ENCODE measurements at regions not wholly inside any gene's neighbourhood (a gene's known extent, or its start where the extent isn't known, plus 50 kb on each side); places are given as distances from the start of the nearest gene placed in this dataset.
"Not testable (repeated sequence)": the region's sequence is repeated elsewhere in the genome, so short reads cannot be mapped to it uniquely, and the experiment has no call there.

DNA sequence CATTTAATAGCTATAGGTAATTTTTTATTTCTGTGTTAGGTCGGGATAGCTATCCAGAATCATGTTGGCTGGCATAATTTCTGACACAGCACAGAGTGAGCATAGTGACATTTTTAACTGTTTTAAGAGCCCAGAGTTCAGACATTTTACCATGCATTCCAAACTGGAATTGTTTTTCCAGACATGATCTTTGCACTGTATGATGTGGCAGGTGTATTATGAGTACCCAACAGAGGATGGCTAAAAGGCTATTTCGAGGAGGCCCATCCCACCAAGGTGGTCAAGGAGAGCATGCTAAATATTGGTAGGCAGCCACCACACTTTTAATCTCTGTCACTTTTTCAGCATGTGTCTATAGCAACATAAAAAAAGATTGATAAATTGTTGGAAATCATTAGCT lies 137.3 kb upstream of the ST6GALNAC5 start:
- DNase-seq (ENCODE audit: low read depth, low spot score) (no peak), FAIRE-seq (no peak)
- H3K9ac ChIP-seq (replicated peaks; ENCODE audit: extremely low read depth, insufficient read depth, low read length): no peak overlapping the region
- TF ChIP-seq JUN (IDR thresholded peaks at IDR 0.05; ENCODE audit: borderline replicate concordance, insufficient read depth, insufficient read length, low read depth) (no peak), MYC (IDR thresholded peaks at IDR 0.05; ENCODE audit: low read depth, low read length) (no peak), MAX (IDR thresholded peaks at IDR 0.05; ENCODE audit: insufficient read depth, insufficient read length) (no peak), GATA2 (IDR thresholded peaks at IDR 0.05; ENCODE audit: insufficient read depth, insufficient read length, low read depth, low read length) (no peak), FOS (IDR thresholded peaks at IDR 0.05; ENCODE audit: borderline replicate concordance, insufficient read depth, low read length) (no peak)
- TF ChIP-seq, protein P1, sequence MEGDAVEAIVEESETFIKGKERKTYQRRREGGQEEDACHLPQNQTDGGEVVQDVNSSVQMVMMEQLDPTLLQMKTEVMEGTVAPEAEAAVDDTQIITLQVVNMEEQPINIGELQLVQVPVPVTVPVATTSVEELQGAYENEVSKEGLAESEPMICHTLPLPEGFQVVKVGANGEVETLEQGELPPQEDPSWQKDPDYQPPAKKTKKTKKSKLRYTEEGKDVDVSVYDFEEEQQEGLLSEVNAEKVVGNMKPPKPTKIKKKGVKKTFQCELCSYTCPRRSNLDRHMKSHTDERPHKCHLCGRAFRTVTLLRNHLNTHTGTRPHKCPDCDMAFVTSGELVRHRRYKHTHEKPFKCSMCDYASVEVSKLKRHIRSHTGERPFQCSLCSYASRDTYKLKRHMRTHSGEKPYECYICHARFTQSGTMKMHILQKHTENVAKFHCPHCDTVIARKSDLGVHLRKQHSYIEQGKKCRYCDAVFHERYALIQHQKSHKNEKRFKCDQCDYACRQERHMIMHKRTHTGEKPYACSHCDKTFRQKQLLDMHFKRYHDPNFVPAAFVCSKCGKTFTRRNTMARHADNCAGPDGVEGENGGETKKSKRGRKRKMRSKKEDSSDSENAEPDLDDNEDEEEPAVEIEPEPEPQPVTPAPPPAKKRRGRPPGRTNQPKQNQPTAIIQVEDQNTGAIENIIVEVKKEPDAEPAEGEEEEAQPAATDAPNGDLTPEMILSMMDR (IDR thresholded peaks at IDR 0.05; ENCODE audit: extremely low read depth in 1 of 2, insufficient read depth in 1 of 2, low read depth in 1 of 2, low read length in 2 of 2): no peak
- no peaks in the 10 kb centered on the region for H3K27me3 ChIP-seq (ENCODE audit: control insufficient read depth in 2 of 2, insufficient read depth in 2 of 2, low read length in 2 of 2)
- H3K9me1 ChIP-seq (replicated peaks; ENCODE audit: control insufficient read depth, extremely low read depth, insufficient read depth, low read length): no peaks in the 10 kb centered on the region
- no peaks in the 10 kb centered on the region for H4K20me1 ChIP-seq (replicated peaks; ENCODE audit: control insufficient read depth, extremely low read depth, insufficient read depth, low read length)
- no peaks in the 10 kb centered on the region for H3K4me1 ChIP-seq (ENCODE audit: control insufficient read depth, extremely low read depth, insufficient read depth, low read length)
- no peak overlapping the region for H3K4me2 ChIP-seq (ENCODE audit: insufficient read depth, low read length)
- ChIA-PET POLR2A (no interaction called here), CTCF (no interaction called here)
- H3K9me3 ChIP-seq (replicated peaks; ENCODE audit: control insufficient read depth, insufficient read depth, low read length): no peaks in the 10 kb centered on the region
- intact Hi-C loops (cut with micrococcal nuclease): no loop called here
- H2AFZ ChIP-seq (ENCODE audit: low read depth, low read length): no peak overlapping the region
- BruUV-seq (replicated peaks): no TSS peak
- no peaks in the 10 kb centered on the region for H3K79me2 ChIP-seq (ENCODE audit: control insufficient read depth, insufficient read depth, low read length)
- H3K36me3 ChIP-seq (ENCODE audit: control insufficient read depth in 2 of 2, extremely low read depth in 1 of 2, insufficient read depth in 2 of 2, low read length in 2 of 2): no peaks in the 10 kb centered on the region
- dilution Hi-C loops (cut with MboI; ENCODE audit: extremely low pct_ligation_motif_present, low sequenced_read_pairs): no loop called here
- no peak overlapping the region for H3K4me3 ChIP-seq (replicated peaks in 1 of 3; ENCODE audit: insufficient read depth in 1 of 3, low read depth in 1 of 3, low read length in 3 of 3)
- no peak overlapping the region for H3K27ac ChIP-seq (ENCODE audit: insufficient read depth, low read depth, low read length)

DNA sequence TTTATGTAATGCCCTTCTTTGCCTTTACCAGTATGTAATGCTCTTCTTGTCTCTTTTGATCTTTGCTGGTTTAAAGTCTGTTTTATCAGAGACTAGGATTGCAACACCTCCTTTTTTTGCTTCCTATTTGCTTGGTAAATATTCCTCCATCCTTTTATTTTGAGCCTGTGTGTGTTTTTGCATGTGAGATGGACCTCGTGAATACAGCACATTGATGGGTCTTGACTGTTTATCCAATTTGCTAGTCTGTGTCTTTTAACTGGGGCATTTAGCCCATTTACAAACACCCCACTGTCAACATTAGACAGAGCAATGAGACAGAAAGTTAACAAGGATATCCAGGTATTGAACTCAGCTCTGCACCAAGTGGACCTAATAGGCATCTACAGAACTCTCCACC lies 128.9 kb upstream of the ST6GALNAC5 start:
- H3K36me3 ChIP-seq (ENCODE audit: control insufficient read depth in 2 of 2, extremely low read depth in 1 of 2, insufficient read depth in 2 of 2, low read length in 2 of 2); H4K20me1 ChIP-seq (replicated peaks; ENCODE audit: control insufficient read depth, extremely low read depth, insufficient read depth, low read length); intact Hi-C loops (cut with micrococcal nuclease); DNase-seq (ENCODE audit: low read depth, low spot score); H3K79me2 ChIP-seq (ENCODE audit: control insufficient read depth, insufficient read depth, low read length); FAIRE-seq; H3K9me3 ChIP-seq (replicated peaks; ENCODE audit: control insufficient read depth, insufficient read depth, low read length); H3K4me3 ChIP-seq (replicated peaks in 1 of 3; ENCODE audit: insufficient read depth in 1 of 3, low read depth in 1 of 3, low read length in 3 of 3); dilution Hi-C loops (cut with MboI; ENCODE audit: extremely low pct_ligation_motif_present, low sequenced_read_pairs); CTCF ChIA-PET; H3K4me1 ChIP-seq (ENCODE audit: control insufficient read depth, extremely low read depth, insufficient read depth, low read length); POLR2A ChIA-PET; H3K4me2 ChIP-seq (ENCODE audit: insufficient read depth, low read length); H3K9ac ChIP-seq (replicated peaks; ENCODE audit: extremely low read depth, insufficient read depth, low read length); H3K9me1 ChIP-seq (replicated peaks; ENCODE audit: control insufficient read depth, extremely low read depth, insufficient read depth, low read length); BruUV-seq (replicated peaks); H2AFZ ChIP-seq (ENCODE audit: low read depth, low read length); H3K27ac ChIP-seq (ENCODE audit: insufficient read depth, low read depth, low read length); H3K27me3 ChIP-seq (ENCODE audit: control insufficient read depth in 2 of 2, insufficient read depth in 2 of 2, low read length in 2 of 2): not testable (repeated sequence)

- H3K36me3 ChIP-seq (ENCODE audit: control insufficient read depth in 2 of 2, extremely low read depth in 1 of 2, insufficient read depth in 2 of 2, low read length in 2 of 2); H3K27ac ChIP-seq (ENCODE audit: insufficient read depth, low read depth, low read length); BruUV-seq (replicated peaks); H4K20me1 ChIP-seq (replicated peaks; ENCODE audit: control insufficient read depth, extremely low read depth, insufficient read depth, low read length); POLR2A ChIA-PET; H3K4me2 ChIP-seq (ENCODE audit: insufficient read depth, low read length); H2AFZ ChIP-seq (ENCODE audit: low read depth, low read length); H3K9me3 ChIP-seq (replicated peaks; ENCODE audit: control insufficient read depth, insufficient read depth, low read length); FAIRE-seq; H3K79me2 ChIP-seq (ENCODE audit: control insufficient read depth, insufficient read depth, low read length); H3K4me3 ChIP-seq (replicated peaks in 1 of 3; ENCODE audit: insufficient read depth in 1 of 3, low read depth in 1 of 3, low read length in 3 of 3); H3K9ac ChIP-seq (replicated peaks; ENCODE audit: extremely low read depth, insufficient read depth, low read length); H3K9me1 ChIP-seq (replicated peaks; ENCODE audit: control insufficient read depth, extremely low read depth, insufficient read depth, low read length); H3K4me1 ChIP-seq (ENCODE audit: control insufficient read depth, extremely low read depth, insufficient read depth, low read length); intact Hi-C loops (cut with micrococcal nuclease); DNase-seq (ENCODE audit: low read depth, low spot score); dilution Hi-C loops (cut with MboI; ENCODE audit: extremely low pct_ligation_motif_present, low sequenced_read_pairs); H3K27me3 ChIP-seq (ENCODE audit: control insufficient read depth in 2 of 2, insufficient read depth in 2 of 2, low read length in 2 of 2): not testable (repeated sequence)
- CTCF ChIA-PET: interaction anchor here (1.1 to 1.7 kb wide), 5 partner anchors 11 to 706 kb away, joined by 3 to 6 read pairs (median 3); no protein-coding TSS in a partner anchor
Observed at GRCh38 chr1:76740956-76741355, 126.3 kb upstream of the ST6GALNAC5 start.
